ENCODE measurements at regions not wholly inside any gene's neighbourhood (a gene's known extent, or its start where the extent isn't known, plus 50 kb on each side); places are given as distances from the start of the nearest gene placed in this dataset.

GRCh38 chr10:78726171-78726570 is 342.6 kb upstream of the ZMIZ1 start:
- Histone ChIP-seq H3K9me3 (no peaks in the 10 kb centered on the region), H3K27me3 (ENCODE audit: insufficient read depth in 3 of 3, low read length in 2 of 3) (no peaks in the 10 kb centered on the region), H3K4me1 (peaks cover 5% of the 10 kb centered on the region), H3K36me3 (ENCODE audit: insufficient read depth in 1 of 2, low read depth in 1 of 2) (no peaks in the 10 kb centered on the region), H3K4me3 (no peak overlapping the region), H3K27ac (no peak overlapping the region)
- no peak for DNase-seq
- intact Hi-C loops (cut with DNase I): no loop called here
- TF ChIP-seq CTCF (IDR thresholded peaks at IDR 0.05): no peak
- no peak for ATAC-seq
- 95 to 98% (median 97%) methylated on average over 3 of the region's 3 CpGs for WGBS, 3 donors

DNA sequence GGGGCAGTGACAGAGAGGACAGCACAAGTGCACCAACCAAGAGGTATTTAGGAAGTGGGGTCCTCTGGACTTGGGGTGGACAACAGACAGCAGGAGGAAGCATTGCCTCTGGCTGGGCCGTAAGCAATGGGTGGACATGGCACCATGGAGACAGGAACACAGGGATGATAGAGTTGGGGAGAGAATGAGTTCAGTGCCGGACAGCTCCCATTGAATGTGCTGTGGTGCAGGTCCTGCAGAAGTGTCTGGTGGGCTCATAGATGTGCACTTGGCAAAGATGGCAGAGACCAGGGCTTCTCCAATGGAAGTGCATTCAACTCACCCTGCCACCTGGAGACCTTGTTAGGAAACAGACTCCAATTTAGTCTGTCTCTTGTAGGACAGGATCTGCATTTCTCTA is 341.5 kb upstream of the ZMIZ1 start:
- no peaks in the 10 kb centered on the region for H3K9me3 ChIP-seq
- peaks cover 5% of the 10 kb centered on the region for H3K4me1 ChIP-seq
- no peak for DNase-seq
- no peak overlapping the region for H3K4me3 ChIP-seq
- H3K27ac ChIP-seq: no peak overlapping the region
- 90 to 95% (median 94%) methylated on average over 2 of the region's 2 CpGs for WGBS, 3 donors
- no peaks in the 10 kb centered on the region for H3K36me3 ChIP-seq (ENCODE audit: insufficient read depth in 1 of 2, low read depth in 1 of 2)
- no peak for TF ChIP-seq CTCF (IDR thresholded peaks at IDR 0.05)
- ATAC-seq: peak in 2 of 4 donors; percentile 7 to 14
- intact Hi-C loops (cut with DNase I): no loop called here
- H3K27me3 ChIP-seq (ENCODE audit: insufficient read depth in 3 of 3, low read length in 2 of 3): no peaks in the 10 kb centered on the region

DNA sequence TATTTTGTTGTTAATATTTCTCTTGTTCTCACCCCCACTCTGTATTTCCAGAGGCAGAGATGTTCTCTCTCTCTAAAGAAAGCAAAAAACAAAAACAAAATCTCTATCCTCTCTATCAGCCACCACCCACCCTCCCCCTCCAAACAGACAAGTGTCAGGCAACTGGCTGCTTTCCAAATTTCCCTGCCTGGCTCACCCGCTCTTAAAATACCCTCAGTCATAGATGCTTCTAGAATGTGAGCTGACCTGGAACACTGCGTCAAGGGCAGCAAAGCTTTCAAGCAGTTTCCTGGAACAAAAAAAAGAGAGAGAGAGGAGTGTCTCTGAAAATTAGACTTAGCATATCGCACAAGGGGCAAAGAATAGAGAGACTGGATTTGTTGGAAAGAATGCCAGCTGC is 341.0 kb upstream of the ZMIZ1 start:
- DNase-seq: no peak
- WGBS, 3 donors: 13 to 23% (median 16%) methylated on average over 3 of the region's 3 CpGs
- TF ChIP-seq CTCF (IDR thresholded peaks at IDR 0.05): no peak
- Histone ChIP-seq H3K4me3 (no peak overlapping the region), H3K36me3 (ENCODE audit: insufficient read depth in 1 of 2, low read depth in 1 of 2) (no peaks in the 10 kb centered on the region), H3K27me3 (ENCODE audit: insufficient read depth in 3 of 3, low read length in 2 of 3) (no peaks in the 10 kb centered on the region), H3K27ac (no peak overlapping the region), H3K9me3 (no peaks in the 10 kb centered on the region), H3K4me1 (peaks cover 5% of the 10 kb centered on the region)
- intact Hi-C loops (cut with DNase I): no loop called here
- peak; percentile 89 to 94 (median 90) for ATAC-seq

DNA sequence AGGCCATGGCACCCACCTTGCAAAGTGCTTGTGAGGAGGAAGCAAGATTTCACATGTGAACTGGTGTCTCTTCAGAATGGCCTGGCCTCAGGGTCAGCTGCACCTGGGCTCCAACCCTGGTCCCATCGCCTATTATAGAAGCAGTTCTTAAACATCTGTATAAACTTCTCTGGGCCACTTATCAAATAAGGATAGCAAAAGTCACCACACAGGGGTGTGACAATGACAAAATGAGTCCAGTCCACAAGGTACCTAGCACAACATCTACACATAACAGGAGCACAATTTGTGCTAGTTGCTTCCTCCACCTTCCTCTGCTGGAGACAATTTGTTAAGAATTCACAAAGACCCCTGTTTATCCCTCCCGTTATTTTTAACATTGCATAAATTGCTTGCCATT is 340.6 kb upstream of the ZMIZ1 start:
- 82 to 90% (median 86%) methylated on average over 2 of the region's 2 CpGs for WGBS, 3 donors
- Histone ChIP-seq H3K27me3 (ENCODE audit: insufficient read depth in 3 of 3, low read length in 2 of 3) (no peaks in the 10 kb centered on the region), H3K4me1 (peaks cover 5% of the 10 kb centered on the region), H3K9me3 (no peaks in the 10 kb centered on the region), H3K27ac (no peak overlapping the region), H3K4me3 (no peak overlapping the region), H3K36me3 (ENCODE audit: insufficient read depth in 1 of 2, low read depth in 1 of 2) (no peaks in the 10 kb centered on the region)
- no peak for DNase-seq
- intact Hi-C loops (cut with DNase I): no loop called here
- ATAC-seq: peak in 2 of 4 donors; percentile 23 to 32
- no peak for TF ChIP-seq CTCF (IDR thresholded peaks at IDR 0.05)

DNA sequence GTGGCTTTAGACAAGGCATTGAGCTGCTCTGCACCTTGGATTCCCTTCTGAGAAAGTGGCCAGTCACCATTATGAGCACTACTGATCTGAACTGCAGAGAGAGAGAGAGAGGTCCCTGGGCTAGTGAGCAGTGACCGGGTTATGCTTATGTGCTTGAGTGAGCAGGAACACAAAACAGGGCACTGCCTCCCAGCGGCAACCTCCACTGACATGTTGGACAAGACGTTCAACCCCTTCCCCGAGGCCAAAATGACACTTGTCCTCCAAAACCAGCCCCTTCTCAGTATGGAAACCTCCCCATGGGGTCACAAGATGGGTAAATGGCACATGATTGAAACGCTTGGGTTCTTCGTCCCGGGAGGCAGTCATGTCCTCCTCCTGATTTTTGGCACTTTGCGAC is 339.4 kb upstream of the ZMIZ1 start:
- Histone ChIP-seq H3K4me1 (peaks cover 5% of the 10 kb centered on the region), H3K36me3 (ENCODE audit: insufficient read depth in 1 of 2, low read depth in 1 of 2) (no peaks in the 10 kb centered on the region), H3K9me3 (no peaks in the 10 kb centered on the region), H3K4me3 (no peak overlapping the region), H3K27me3 (ENCODE audit: insufficient read depth in 3 of 3, low read length in 2 of 3) (no peaks in the 10 kb centered on the region), H3K27ac (no peak overlapping the region)
- intact Hi-C loops (cut with DNase I): no loop called here
- TF ChIP-seq CTCF (IDR thresholded peaks at IDR 0.05): no peak
- 95 to 96% (median 95%) methylated on average over 8 of the region's 8 CpGs for WGBS, 3 donors
- ATAC-seq (no peak), DNase-seq (no peak)
